Common myeloid progenitor, CD34-positive (primary cell): ENCODE measurements at regions not wholly inside any gene's neighbourhood (a gene's known extent, or its start where the extent isn't known, plus 50 kb on each side); places are given as distances from the start of the nearest gene placed in this dataset.
A peak's percentile ranks its signal among the peaks of the same experiment; 100 is the strongest.

Experiments used
- CTCF ChIA-PET: fragments of 350-600 bp; sonication (Branson Sonifier 250); formaldehyde crosslinking; loops from one replicate; lab custom pipeline; 2021; ENCODE audit warnings: antibody characterized with exemption; lab: Charles Lee
- POLR2A ChIA-PET: fragments of 350-600 bp; sonication (Branson Sonifier 250); formaldehyde crosslinking; loops from one replicate; lab custom pipeline; 2021; ENCODE audit warnings: antibody characterized with exemption; lab: Charles Lee
- DNase-seq, 3 donors: peaks; one replicate each; pipeline versions ENCODE4 v3.0.0 to v3.0.0-alpha.2; 2013
- H3K27ac ChIP-seq, 2 experiments: 1 replicate in 1 of 2; 2 replicates in 1 of 2; pipeline ENCODE4 v1.7.0; 2013; ENCODE audit warnings: inconsistent platforms in 2 of 2, low read length in 2 of 2, mild to moderate bottlenecking in 2 of 2, low read depth in 1 of 2, moderate library complexity in 1 of 2; ENCODE audit not compliant: severe bottlenecking in 2 of 2, insufficient read depth in 1 of 2, poor library complexity in 1 of 2
- H3K27me3 ChIP-seq, 5 experiments: replicated peaks in 2 of 5; 1 replicate in 3 of 5; 2 replicates in 2 of 5; pipeline versions ENCODE4 v1.6.1 to v1.7.0; 2013; ENCODE audit warnings: low read length in 4 of 5, mild to moderate bottlenecking in 2 of 5, moderate library complexity in 2 of 5, inconsistent platforms in 1 of 5; ENCODE audit not compliant: insufficient read depth in 5 of 5, control insufficient read depth in 4 of 5
- H3K36me3 ChIP-seq, 4 experiments: 1 replicate in 2 of 4; 2 replicates in 2 of 4; pipeline versions ENCODE4 v1.6.1 to v1.7.0; 2013; ENCODE audit warnings: low read length in 3 of 4, control low read depth in 1 of 4, mild to moderate bottlenecking in 1 of 4; ENCODE audit not compliant: control insufficient read depth in 4 of 4, insufficient read depth in 4 of 4
- H3K4me1 ChIP-seq, 4 experiments: 1 replicate in 3 of 4; 2 replicates in 1 of 4; pipeline versions ENCODE4 v1.6.1 to v1.7.1; 2013; ENCODE audit warnings: low read length in 3 of 4, mild to moderate bottlenecking in 3 of 4, control low read depth in 1 of 4, inconsistent platforms in 1 of 4, moderate library complexity in 1 of 4; ENCODE audit not compliant: control insufficient read depth in 4 of 4, insufficient read depth in 4 of 4; ENCODE audit errors: control extremely low read depth in 1 of 4
- H3K4me3 ChIP-seq, 7 experiments: 1 replicate in 4 of 7; 2 replicates in 3 of 7; pipeline versions ENCODE4 v1.5.1 to v1.7.0; 2013; ENCODE audit warnings: mild to moderate bottlenecking in 7 of 7, low read length in 6 of 7, moderate library complexity in 6 of 7, inconsistent platforms in 2 of 7, low read depth in 2 of 7, control low read depth in 1 of 7; ENCODE audit not compliant: insufficient read depth in 4 of 7, control insufficient read depth in 1 of 7; ENCODE audit errors: extremely low read depth in 1 of 7
- H3K9me3 ChIP-seq, 5 experiments: 1 replicate in 4 of 5; 2 replicates in 1 of 5; pipeline versions ENCODE4 v1.6.1 to v1.7.1; 2013; ENCODE audit warnings: low read length in 4 of 5, mild to moderate bottlenecking in 2 of 5, inconsistent platforms in 1 of 5, low read depth in 1 of 5, moderate library complexity in 1 of 5; ENCODE audit not compliant: control insufficient read depth in 4 of 5, insufficient read depth in 2 of 5; ENCODE audit errors: control extremely low read depth in 1 of 5
- WGBS: methylation state at CpG from one replicate; pipeline ENCODE4 v1.1.5; 2013; ENCODE audit not compliant: insufficient coverage; 5-methylcytosine and 5-hydroxymethylcytosine counted together

GRCh38 chr5:107268241-107268640 lies 402.5 kb downstream of the EFNA5 start:
- peaks cover 0 to 2% (median 0%) of the 10 kb centered on the region in 5 experiments for H3K9me3 ChIP-seq
- H3K4me1 ChIP-seq: no peaks in the 10 kb centered on the region
- H3K27me3 ChIP-seq: peaks cover 0 to 2% (median 0%) of the 10 kb centered on the region in 5 experiments
- ChIA-PET CTCF (no interaction called here), POLR2A (no interaction called here)
- no peaks in the 10 kb centered on the region for H3K36me3 ChIP-seq
- no peak for DNase-seq
- WGBS: 83% methylated on average over 2 of the region's 2 CpGs
- no peak overlapping the region for H3K27ac ChIP-seq
- H3K4me3 ChIP-seq: no peak overlapping the region

GRCh38 chr5:107266100-107266499 lies 404.6 kb downstream of the EFNA5 start:
- no peaks in the 10 kb centered on the region for H3K36me3 ChIP-seq
- H3K27ac ChIP-seq: no peak overlapping the region
- POLR2A ChIA-PET: no interaction called here
- no peaks in the 10 kb centered on the region for H3K9me3 ChIP-seq
- H3K4me3 ChIP-seq: no peak overlapping the region
- H3K27me3 ChIP-seq: peaks cover 0 to 2% (median 0%) of the 10 kb centered on the region in 5 experiments
- DNase-seq: no peak
- no peaks in the 10 kb centered on the region for H3K4me1 ChIP-seq
- WGBS: 100% methylated on average over 1 of the region's 1 CpG
- CTCF ChIA-PET: interaction anchor here (1.3 kb wide), 1 partner anchor 18 kb away, joined by 3 read pairs; no protein-coding TSS in a partner anchor

- no peaks in the 10 kb centered on the region for H3K9me3 ChIP-seq
- H3K27ac ChIP-seq: no peak overlapping the region
- DNase-seq: no peak
- H3K27me3 ChIP-seq: peaks cover 0 to 2% (median 0%) of the 10 kb centered on the region in 5 experiments
- CTCF ChIA-PET: no interaction called here
- no peak overlapping the region for H3K4me3 ChIP-seq
- WGBS: 90% methylated on average over 2 of the region's 2 CpGs
- H3K4me1 ChIP-seq: no peaks in the 10 kb centered on the region
- POLR2A ChIA-PET: no interaction called here
- H3K36me3 ChIP-seq: no peaks in the 10 kb centered on the region
Measured at GRCh38 chr5:107265193-107265592, 405.5 kb downstream of the EFNA5 start.

- CTCF ChIA-PET: no interaction called here
Measured at GRCh38 chr5:107263387-107264018, 407.2 kb downstream of the EFNA5 start.

GRCh38 chr5:107257885-107258520 lies 412.7 kb downstream of the EFNA5 start:
- Histone ChIP-seq H3K9me3 (no peaks in the 10 kb centered on the region), H3K27ac (no peak overlapping the region), H3K36me3 (no peaks in the 10 kb centered on the region), H3K4me1 (no peaks in the 10 kb centered on the region), H3K4me3 (no peak overlapping the region), H3K27me3 (no peaks in the 10 kb centered on the region)
- ChIA-PET CTCF (interaction anchor here (0.6 to 2.1 kb wide), 2 partner anchors 9 to 235 kb away, joined by 3 to 9 read pairs; no protein-coding TSS in a partner anchor), POLR2A (interaction anchor here (0.6 to 0.8 kb wide), 2 partner anchors 22 to 35 kb away, joined by 3 to 7 read pairs; no protein-coding TSS in a partner anchor)
- DNase-seq: no peak
- WGBS: 100% methylated on average over 2 of the region's 2 CpGs

More at GRCh38 chr5:107263387-107264018, 407.2 kb downstream of the EFNA5 start:
- no peaks in the 10 kb centered on the region for H3K36me3 ChIP-seq
- DNase-seq: peak in 2 of 3 donors; percentile 3 to 27
- H3K27ac ChIP-seq: no peak overlapping the region
- H3K4me3 ChIP-seq: no peak overlapping the region
- H3K9me3 ChIP-seq: no peaks in the 10 kb centered on the region
- no CpG with 5 or more reads among the region's 5 CpGs for WGBS
- POLR2A ChIA-PET: no interaction called here
- peaks cover 0 to 2% (median 0%) of the 10 kb centered on the region in 5 experiments for H3K27me3 ChIP-seq
- no peaks in the 10 kb centered on the region for H3K4me1 ChIP-seq

GRCh38 chr5:107254902-107255234 lies 415.9 kb downstream of the EFNA5 start:
- no peak overlapping the region for H3K4me3 ChIP-seq
- no peak for DNase-seq
- CTCF ChIA-PET: interaction anchor here (1.0 kb wide), 1 partner anchor 8 kb away, joined by 4 read pairs; no protein-coding TSS in a partner anchor
- no peak overlapping the region for H3K27ac ChIP-seq
- no peaks in the 10 kb centered on the region for H3K36me3 ChIP-seq
- H3K27me3 ChIP-seq: no peaks in the 10 kb centered on the region
- 100% methylated on average over 2 of the region's 4 CpGs for WGBS
- POLR2A ChIA-PET: no interaction called here
- no peaks in the 10 kb centered on the region for H3K9me3 ChIP-seq
- H3K4me1 ChIP-seq: no peaks in the 10 kb centered on the region
